ENCODE measurements at regions not wholly inside any gene's neighbourhood (a gene's known extent, or its start where the extent isn't known, plus 50 kb on each side); places are given as distances from the start of the nearest gene placed in this dataset.
"Not testable (repeated sequence)": the region's sequence is repeated elsewhere in the genome, so short reads cannot be mapped to it uniquely, and the experiment has no call there.

DNA sequence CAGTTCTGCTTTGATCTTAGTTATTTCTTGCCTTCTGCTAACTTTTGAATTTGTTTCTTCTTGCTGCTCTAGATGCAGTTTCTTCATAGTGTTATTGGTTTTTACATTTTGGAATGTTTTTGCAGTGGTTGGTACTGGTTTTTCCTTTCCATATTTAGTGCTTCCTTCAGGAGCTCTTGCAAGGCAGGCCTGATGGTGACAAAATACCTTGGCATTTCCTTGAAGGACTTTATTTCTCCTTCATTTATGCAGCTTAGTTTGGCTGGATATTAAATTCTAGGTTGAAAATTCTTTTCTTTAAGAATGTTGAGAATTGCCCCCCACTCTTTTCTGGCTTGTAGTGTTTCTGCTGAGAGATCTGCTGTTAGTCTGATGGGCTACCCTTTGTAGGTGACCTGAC is 1654.7 kb upstream of the SEL1L start:
- H3K27me3 Mint-ChIP-seq; ATAC-seq; POLR2A ChIA-PET; intact Hi-C loops (cut with DNase I, micrococcal nuclease); DNase-seq; H3K36me3 Mint-ChIP-seq (ENCODE audit: low read depth); H3K4me3 Mint-ChIP-seq; H3K27ac Mint-ChIP-seq; H3K4me1 Mint-ChIP-seq; CTCF ChIA-PET: not testable (repeated sequence)
- H3K9me3 Mint-ChIP-seq (ENCODE audit: low read depth), result peaks cover 19% of the 10 kb centered on the region

DNA sequence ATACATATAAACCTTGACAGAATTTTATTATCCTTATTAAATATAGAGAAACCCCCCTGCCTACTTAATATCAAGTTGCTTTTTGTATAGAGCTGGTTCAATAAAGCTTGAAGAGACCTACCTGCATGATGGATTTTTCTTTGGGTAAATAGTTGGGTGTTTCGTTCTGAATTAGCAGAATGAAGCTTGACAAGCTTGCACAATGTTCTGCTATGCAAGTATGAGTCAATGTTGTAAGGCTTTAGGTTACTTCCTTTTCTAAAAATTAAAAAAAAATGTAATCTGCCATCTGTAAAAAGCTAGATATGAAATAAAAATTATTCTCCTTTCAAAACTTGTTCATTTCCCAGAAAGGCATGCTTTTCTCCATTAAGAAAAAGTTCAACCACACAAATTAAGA is 1662.6 kb upstream of the SEL1L start:
- H3K4me3 Mint-ChIP-seq, result no peak overlapping the region
- no peak for DNase-seq
- H3K27ac Mint-ChIP-seq, result no peak overlapping the region
- H3K36me3 Mint-ChIP-seq (ENCODE audit: low read depth), result no peaks in the 10 kb centered on the region
- ChIA-PET CTCF (interaction anchor here (0.6 to 1.2 kb wide), 2 partner anchors 11 to 549 kb away, joined by 3 to 4 read pairs; no protein-coding TSS in a partner anchor), POLR2A (no interaction called here)
- peaks cover 14% of the 10 kb centered on the region for H3K9me3 Mint-ChIP-seq (ENCODE audit: low read depth)
- no peaks in the 10 kb centered on the region for H3K27me3 Mint-ChIP-seq
- no peaks in the 10 kb centered on the region for H3K4me1 Mint-ChIP-seq
- ATAC-seq, result no peak
- intact Hi-C loops (cut with DNase I, micrococcal nuclease), result no loop called here

DNA sequence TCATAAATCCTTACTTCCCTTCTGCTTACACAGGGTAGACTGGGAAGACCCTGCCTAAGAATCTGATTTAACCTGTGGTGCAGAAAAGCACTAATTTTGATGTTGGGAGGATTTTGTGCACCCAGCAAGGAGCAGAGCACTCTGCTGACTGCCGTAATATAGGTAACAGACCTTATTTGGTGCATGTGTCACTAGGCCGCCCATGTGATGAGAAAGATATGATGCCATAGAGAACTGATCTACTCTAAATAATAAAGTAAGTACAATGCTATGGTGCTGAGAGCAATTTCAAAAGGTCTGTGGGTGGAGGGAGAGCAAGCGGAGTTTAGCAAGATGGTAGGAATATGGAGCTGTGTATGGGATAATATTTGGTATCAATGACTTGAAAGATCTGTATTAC is 1663.6 kb upstream of the SEL1L start:
- no peak for ATAC-seq
- Mint-ChIP-seq H3K4me1 (no peaks in the 10 kb centered on the region), H3K9me3 (ENCODE audit: low read depth) (peaks cover 8% of the 10 kb centered on the region), H3K27me3 (no peaks in the 10 kb centered on the region), H3K27ac (no peak overlapping the region), H3K4me3 (no peak overlapping the region), H3K36me3 (ENCODE audit: low read depth) (no peaks in the 10 kb centered on the region)
- ChIA-PET POLR2A (no interaction called here), CTCF (interaction anchor here (1.2 kb wide), 1 partner anchor 12 kb away, joined by 3 read pairs; no protein-coding TSS in a partner anchor)
- DNase-seq, result no peak
- intact Hi-C loops (cut with DNase I, micrococcal nuclease), result no loop called here

GRCh38 chr14:83207550-83207949 is 1673.9 kb upstream of the SEL1L start:
- no peak overlapping the region for H3K27ac Mint-ChIP-seq
- ChIA-PET POLR2A (no interaction called here), CTCF (no interaction called here)
- no peaks in the 10 kb centered on the region for H3K4me1 Mint-ChIP-seq
- no peaks in the 10 kb centered on the region for H3K9me3 Mint-ChIP-seq (ENCODE audit: low read depth)
- no peaks in the 10 kb centered on the region for H3K27me3 Mint-ChIP-seq
- DNase-seq (no peak), ATAC-seq (no peak)
- H3K36me3 Mint-ChIP-seq (ENCODE audit: low read depth), result no peaks in the 10 kb centered on the region
- H3K4me3 Mint-ChIP-seq, result no peak overlapping the region
- intact Hi-C loops (cut with DNase I, micrococcal nuclease), result no loop called here

DNA sequence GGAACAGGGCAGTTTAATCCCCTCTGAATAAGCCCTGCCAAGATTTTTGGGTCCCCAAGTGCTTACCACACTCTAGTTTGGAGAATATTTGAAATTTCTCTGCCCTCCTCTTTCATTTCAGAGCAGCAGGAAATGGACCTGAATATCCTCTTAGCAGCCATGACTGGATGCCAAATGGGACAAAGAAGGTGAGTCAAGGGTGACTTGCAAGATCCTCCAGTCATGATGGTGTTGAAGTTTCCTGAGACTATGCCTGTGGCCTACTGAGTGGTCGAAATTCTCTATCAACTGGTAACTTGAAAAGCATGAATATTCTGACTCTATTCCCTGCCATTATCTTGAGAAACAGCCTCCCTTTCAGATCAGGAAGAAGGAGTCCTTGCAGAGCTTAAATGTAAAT is 1674.7 kb upstream of the SEL1L start:
- ChIA-PET POLR2A (no interaction called here), CTCF (no interaction called here)
- Mint-ChIP-seq H3K27ac (no peak overlapping the region), H3K36me3 (ENCODE audit: low read depth) (no peaks in the 10 kb centered on the region), H3K9me3 (ENCODE audit: low read depth) (no peaks in the 10 kb centered on the region), H3K27me3 (no peaks in the 10 kb centered on the region), H3K4me1 (no peaks in the 10 kb centered on the region), H3K4me3 (no peak overlapping the region)
- no peak for DNase-seq
- intact Hi-C loops (cut with DNase I, micrococcal nuclease), result no loop called here
- ATAC-seq, result no peak

DNA sequence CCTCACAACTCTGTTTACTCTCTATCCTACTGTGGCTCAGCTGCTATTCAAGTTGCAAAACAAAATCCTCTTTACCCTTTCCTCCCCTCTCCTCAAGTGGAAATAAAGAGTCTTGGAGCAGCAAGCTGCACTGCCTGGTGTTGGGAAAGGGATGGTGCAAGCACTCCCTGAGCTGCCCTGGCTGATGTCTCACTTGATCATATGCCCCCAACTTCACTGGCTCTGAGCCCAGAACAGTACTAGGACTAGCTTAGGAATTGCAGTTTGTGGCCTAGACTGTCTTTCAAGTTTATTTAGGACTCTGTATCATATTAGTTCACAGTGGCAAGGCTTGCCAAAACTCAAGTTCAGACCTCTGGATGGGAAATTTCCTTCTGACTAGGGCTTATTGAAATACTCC is 1683.8 kb upstream of the SEL1L start:
- no peak overlapping the region for H3K27ac Mint-ChIP-seq
- DNase-seq, result no peak
- H3K4me1 Mint-ChIP-seq, result no peaks in the 10 kb centered on the region
- H3K4me3 Mint-ChIP-seq, result no peak overlapping the region
- no peaks in the 10 kb centered on the region for H3K27me3 Mint-ChIP-seq
- ATAC-seq, result no peak
- CTCF ChIA-PET, result no interaction called here
- H3K36me3 Mint-ChIP-seq (ENCODE audit: low read depth), result no peaks in the 10 kb centered on the region
- intact Hi-C loops (cut with DNase I, micrococcal nuclease), result no loop called here
- POLR2A ChIA-PET, result no interaction called here
- H3K9me3 Mint-ChIP-seq (ENCODE audit: low read depth), result peaks cover 17% of the 10 kb centered on the region

- no peak overlapping the region for H3K4me3 Mint-ChIP-seq
- ChIA-PET POLR2A (no interaction called here), CTCF (interaction anchor here (0.5 kb wide), 1 partner anchor 48 kb away, joined by 3 read pairs; no protein-coding TSS in a partner anchor)
- H3K9me3 Mint-ChIP-seq (ENCODE audit: low read depth), result peaks cover 11% of the 10 kb centered on the region
- H3K36me3 Mint-ChIP-seq (ENCODE audit: low read depth), result no peaks in the 10 kb centered on the region
- intact Hi-C loops (cut with DNase I, micrococcal nuclease), result no loop called here
- no peak overlapping the region for H3K27ac Mint-ChIP-seq
- no peak for DNase-seq
- ATAC-seq, result no peak
- H3K27me3 Mint-ChIP-seq, result no peaks in the 10 kb centered on the region
- no peaks in the 10 kb centered on the region for H3K4me1 Mint-ChIP-seq
Observed at GRCh38 chr14:83247924-83248639, 1714.4 kb upstream of the SEL1L start.

DNA sequence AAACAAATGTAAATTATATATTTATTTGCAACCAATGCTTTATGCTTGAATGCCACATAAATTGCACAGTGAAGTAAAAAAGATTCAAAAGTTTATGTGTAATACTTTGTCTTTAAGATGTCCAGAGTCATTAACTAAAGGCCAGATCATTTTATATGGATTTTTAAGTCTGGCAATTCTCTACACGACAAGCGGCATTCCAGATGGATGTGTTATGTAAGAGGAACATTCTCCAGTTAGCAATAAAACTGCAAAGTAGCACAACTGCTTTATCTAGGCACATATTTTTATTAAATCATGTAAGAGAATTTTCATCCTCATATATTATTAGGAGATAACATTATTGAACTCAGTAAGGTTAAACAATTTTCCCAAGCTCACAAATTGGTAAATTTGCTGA is 1717.7 kb upstream of the SEL1L start:
- H3K27ac Mint-ChIP-seq, result no peak overlapping the region
- ChIA-PET CTCF (interaction anchor here (0.6 to 0.9 kb wide), 2 partner anchors 12 to 49 kb away, joined by 3 read pairs; no protein-coding TSS in a partner anchor), POLR2A (no interaction called here)
- H3K36me3 Mint-ChIP-seq (ENCODE audit: low read depth), result no peaks in the 10 kb centered on the region
- peaks cover 7% of the 10 kb centered on the region for H3K9me3 Mint-ChIP-seq (ENCODE audit: low read depth)
- H3K4me3 Mint-ChIP-seq, result no peak overlapping the region
- H3K4me1 Mint-ChIP-seq, result no peaks in the 10 kb centered on the region
- ATAC-seq (no peak), DNase-seq (no peak)
- intact Hi-C loops (cut with DNase I, micrococcal nuclease), result no loop called here
- H3K27me3 Mint-ChIP-seq, result no peaks in the 10 kb centered on the region

GRCh38 chr14:83253870-83254269 is 1720.2 kb upstream of the SEL1L start:
- Mint-ChIP-seq H3K9me3 (ENCODE audit: low read depth) (peaks cover 5% of the 10 kb centered on the region), H3K4me1 (no peaks in the 10 kb centered on the region), H3K36me3 (ENCODE audit: low read depth) (no peaks in the 10 kb centered on the region), H3K27me3 (no peaks in the 10 kb centered on the region), H3K27ac (no peak overlapping the region), H3K4me3 (no peak overlapping the region)
- no peak for DNase-seq
- ChIA-PET POLR2A (no interaction called here), CTCF (no interaction called here)
- intact Hi-C loops (cut with DNase I, micrococcal nuclease), result no loop called here
- no peak for ATAC-seq

DNA sequence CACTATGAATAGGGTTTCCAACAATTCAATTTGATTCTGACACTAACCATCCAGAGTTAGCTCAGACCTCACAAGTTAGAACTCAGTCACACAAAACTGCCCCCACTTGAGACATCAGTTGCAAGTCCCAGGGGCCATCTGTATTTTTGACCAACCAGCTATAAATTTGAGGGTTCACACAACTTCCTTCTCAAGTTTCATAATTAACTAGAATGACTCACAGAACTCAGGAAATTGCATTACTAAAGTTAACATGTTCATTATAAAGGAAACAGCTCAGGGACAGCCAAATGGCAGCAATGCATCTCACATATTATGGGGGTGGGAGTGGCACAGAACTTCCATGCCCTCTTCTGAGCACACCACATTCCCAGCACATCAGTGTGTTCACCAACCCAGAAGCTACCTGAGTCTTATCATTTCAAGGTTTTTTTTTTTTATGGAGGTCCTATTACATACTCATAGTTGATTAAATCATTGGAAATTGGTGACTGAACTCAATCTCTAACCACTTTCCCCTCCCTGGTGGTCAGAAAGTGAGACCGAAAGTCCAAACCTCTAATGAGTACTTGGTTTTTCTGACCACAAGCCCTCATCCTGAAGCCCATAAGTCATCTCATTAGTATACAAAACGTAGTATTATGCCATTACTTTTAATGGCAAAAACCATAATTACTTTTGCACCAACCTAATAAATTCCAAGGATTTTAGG is 1721.5 kb upstream of the SEL1L start:
- intact Hi-C loops (cut with DNase I, micrococcal nuclease), result no loop called here
- H3K27ac Mint-ChIP-seq, result no peak overlapping the region
- H3K9me3 Mint-ChIP-seq (ENCODE audit: low read depth), result peaks cover 5% of the 10 kb centered on the region
- DNase-seq (no peak), ATAC-seq (no peak)
- H3K36me3 Mint-ChIP-seq (ENCODE audit: low read depth), result no peaks in the 10 kb centered on the region
- no peaks in the 10 kb centered on the region for H3K27me3 Mint-ChIP-seq
- CTCF ChIA-PET, result interaction anchor here (0.7 kb wide), 1 partner anchor 309 kb away, joined by 3 read pairs; no protein-coding TSS in a partner anchor
- POLR2A ChIA-PET, result no interaction called here
- no peak overlapping the region for H3K4me3 Mint-ChIP-seq
- H3K4me1 Mint-ChIP-seq, result no peaks in the 10 kb centered on the region

- POLR2A ChIA-PET, result no interaction called here
- Mint-ChIP-seq H3K27me3 (no peaks in the 10 kb centered on the region), H3K36me3 (ENCODE audit: low read depth) (no peaks in the 10 kb centered on the region), H3K9me3 (ENCODE audit: low read depth) (peaks cover 5% of the 10 kb centered on the region), H3K4me3 (no peak overlapping the region), H3K4me1 (no peaks in the 10 kb centered on the region), H3K27ac (no peak overlapping the region)
- no peak for ATAC-seq
- no peak for DNase-seq
- CTCF ChIA-PET, result no interaction called here
- intact Hi-C loops (cut with DNase I, micrococcal nuclease), result no loop called here
Observed at GRCh38 chr14:83255727-83256090, 1722.1 kb upstream of the SEL1L start.
